ENCODE measurements at regions not wholly inside any gene's neighbourhood (a gene's known extent, or its start where the extent isn't known, plus 50 kb on each side); places are given as distances from the start of the nearest gene placed in this dataset.

- Histone ChIP-seq H2BK15ac (ENCODE audit: low read length) (no peak overlapping the region), H3K14ac (ENCODE audit: insufficient read length) (no peak overlapping the region), H2AFZ (ENCODE audit: low read length) (no peak overlapping the region), H3K23me2 (ENCODE audit: low read depth, low read length) (no peaks in the 10 kb centered on the region), H3K4me3 (ENCODE audit: extremely low read depth in 1 of 4, insufficient read depth in 2 of 4, low read depth in 3 of 4, low read length in 4 of 4) (no peak overlapping the region), H3K23ac (ENCODE audit: insufficient read length) (no peak overlapping the region), H3K4ac (replicated peaks; ENCODE audit: insufficient read length, low read depth, low read length) (no peak overlapping the region), H3K4me2 (ENCODE audit: insufficient read depth in 1 of 2, low read depth in 2 of 2, low read length in 2 of 2) (no peak overlapping the region), H3K79me2 (ENCODE audit: control insufficient read depth in 1 of 2, insufficient read depth in 2 of 2, low read length in 2 of 2) (no peaks in the 10 kb centered on the region), H3K79me1 (ENCODE audit: low read depth, low read length) (no peaks in the 10 kb centered on the region), H2BK20ac (ENCODE audit: low read length) (no peak overlapping the region; the same call in 1 of the 2 replicates), H2BK120ac (replicated peaks; ENCODE audit: low read depth, low read length) (no peak overlapping the region), H3K56ac (replicated peaks; ENCODE audit: insufficient read length, low read depth, low read length) (no peak overlapping the region), H3K4me1 (replicated peaks in 1 of 4; ENCODE audit: control insufficient read depth in 3 of 4, insufficient read depth in 4 of 4, low read length in 3 of 4) (peaks cover 0 to 5% (median 3%) of the 10 kb centered on the region in 4 experiments; a peak in 4 of 7 replicates), H4K8ac (ENCODE audit: extremely low read depth, insufficient read depth, low read length) (no peak overlapping the region), H4K5ac (ENCODE audit: insufficient read length, low read depth, low read length) (no peak overlapping the region), H2BK5ac (ENCODE audit: low read depth, low read length) (no peak overlapping the region), H4K91ac (replicated peaks; ENCODE audit: insufficient read length, low read length) (no peak overlapping the region), H3K36me3 (ENCODE audit: control insufficient read depth in 2 of 4, insufficient read depth in 4 of 4, low read length in 3 of 4) (no peaks in the 10 kb centered on the region), H2AK5ac (ENCODE audit: low read depth, low read length) (no peak overlapping the region), H3K27me3 (replicated peaks in 1 of 4; ENCODE audit: control insufficient read depth in 3 of 4, extremely low read depth in 1 of 4, insufficient read depth in 3 of 4, low read length in 3 of 4) (peaks cover 0 to 3% (median 0%) of the 10 kb centered on the region in 4 experiments; a peak in 1 of 7 replicates), H4K20me1 (replicated peaks in 1 of 2; ENCODE audit: control insufficient read depth in 1 of 2, insufficient read depth in 2 of 2, low read length in 2 of 2) (no peaks in the 10 kb centered on the region), H3K18ac (ENCODE audit: extremely low read depth, low read length) (no peak overlapping the region), H3K9ac (replicated peaks in 1 of 4; ENCODE audit: extremely low read depth in 1 of 4, low read depth in 3 of 4, low read length in 3 of 4) (no peak overlapping the region), H3K9me3 (ENCODE audit: insufficient read depth in 2 of 2, low read depth in 1 of 2, low read length in 1 of 2) (peaks cover 6 to 7% of the 10 kb centered on the region in 2 experiments; a peak in 3 of 4 replicates), H3K27ac (ENCODE audit: low read depth, low read length) (no peak overlapping the region), H2BK12ac (ENCODE audit: low read depth, low read length) (no peak overlapping the region; the same call in 1 of the 2 replicates)
- WGBS, 2 experiments (ENCODE audit: extremely low coverage in 1 of 2, insufficient coverage in 1 of 2, insufficient read length in 1 of 2, insufficient replicate concordance in 2 of 2, low coverage in 1 of 2, low lambda C conversion rate in 2 of 2, missing lambda C conversion rate in 1 of 2): 79% methylated on average over 1 of the region's 1 CpG; no CpG with 5 or more reads in 1 of the 2 experiments
- CTCF ChIA-PET (ENCODE audit: partially characterized antibody): interaction anchor here (1.2 to 2.7 kb wide), 4 partner anchors 9 to 95 kb away, joined by 3 to 7 read pairs (median 6); no protein-coding TSS in a partner anchor
- POLR2A ChIA-PET (ENCODE audit: partially characterized antibody): no interaction called here
- no peak for FAIRE-seq
- peak in 1 of 2 experiments; percentile 30 for DNase-seq (ENCODE audit: low read depth in 1 of 2, low spot score in 2 of 2)
- TF ChIP-seq FOSL1 (IDR thresholded peaks at IDR 0.05; ENCODE audit: insufficient read depth, low read depth, low read length) (no peak), KDM1A (IDR thresholded peaks at IDR 0.05; ENCODE audit: borderline replicate concordance, low read length) (no peak), TAF7 (optimal IDR thresholded peaks at IDR 0.05; ENCODE audit: borderline replicate concordance, low read depth, low read length) (no peak), RAD21 (IDR thresholded peaks at IDR 0.05 in 1 of 2, conservative IDR thresholded peaks at IDR 0.05 in 1 of 2; ENCODE audit: low read depth in 2 of 2, low read length in 2 of 2) (no peak), CEBPB (IDR thresholded peaks at IDR 0.05; ENCODE audit: low read depth, low read length) (no peak), SAP30 (IDR thresholded peaks at IDR 0.05; ENCODE audit: insufficient read depth, insufficient replicate concordance, low read length) (no peak), SUZ12 (IDR thresholded peaks at IDR 0.05; ENCODE audit: low read length) (no peak), CHD1 (IDR thresholded peaks at IDR 0.05; ENCODE audit: low read depth, low read length) (no peak), RFX5 (IDR thresholded peaks at IDR 0.05; ENCODE audit: borderline replicate concordance, low read depth, low read length) (no peak), SP1 (IDR thresholded peaks at IDR 0.05; ENCODE audit: low read depth, low read length) (no peak), MAFK (IDR thresholded peaks at IDR 0.05; ENCODE audit: low read depth, low read length) (no peak), RBBP5 (IDR thresholded peaks at IDR 0.05; ENCODE audit: borderline replicate concordance, low read depth, low read length) (no peak), TEAD4 (IDR thresholded peaks at IDR 0.05; ENCODE audit: low read depth, low read length) (no peak), CHD2 (IDR thresholded peaks at IDR 0.05; ENCODE audit: low read length) (no peak), KDM4A (IDR thresholded peaks at IDR 0.05; ENCODE audit: low read depth, low read length, severe bottlenecking) (no peak)
These were observed 164.9 kb upstream of the ZNF618 start for GRCh38 chr9:113711251-113711650.
